ENCODE measurements at regions not wholly inside any gene's neighbourhood (a gene's known extent, or its start where the extent isn't known, plus 50 kb on each side); places are given as distances from the start of the nearest gene placed in this dataset.
"Not testable (repeated sequence)": the region's sequence is repeated elsewhere in the genome, so short reads cannot be mapped to it uniquely, and the experiment has no call there.

DNA sequence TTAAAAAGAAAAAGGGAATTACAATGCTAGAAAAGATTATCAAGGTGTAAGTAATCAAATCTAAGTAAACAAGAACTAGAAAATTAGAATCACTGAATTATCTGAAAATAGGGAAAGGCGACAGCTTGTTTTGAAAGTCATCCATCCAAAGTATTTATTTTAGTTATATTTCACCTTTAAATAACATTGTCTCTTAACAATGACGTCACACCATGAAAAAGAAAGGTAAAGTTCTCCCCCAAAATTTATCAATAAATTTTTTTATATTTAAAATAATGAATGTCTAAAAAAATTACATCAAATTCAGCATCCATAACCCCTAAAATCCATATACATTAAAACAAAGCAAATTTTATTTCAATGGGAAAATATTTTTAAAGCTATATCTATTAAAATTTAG lies 223.2 kb downstream of the RERGL start:
- no peak overlapping the region for H3K4me2 ChIP-seq (ENCODE audit: low read depth, low read length, poor library complexity, severe bottlenecking)
- H2AFZ ChIP-seq (ENCODE audit: low read length), result no peak overlapping the region
- no peak for DNase-seq
- no peaks in the 10 kb centered on the region for H3K27me3 ChIP-seq (ENCODE audit: low read length)
- H3K79me2 ChIP-seq (ENCODE audit: low read length), result no peaks in the 10 kb centered on the region
- no peak overlapping the region for H3K4me3 ChIP-seq (ENCODE audit: low read length)
- H3K27ac ChIP-seq (ENCODE audit: low read length), result no peak overlapping the region
- H4K20me1 ChIP-seq (ENCODE audit: insufficient read depth, low read depth, low read length), result no peaks in the 10 kb centered on the region
- no peaks in the 10 kb centered on the region for H3K4me1 ChIP-seq (ENCODE audit: low read length)
- H3K9ac ChIP-seq (ENCODE audit: low read length), result no peak overlapping the region
- H3K36me3 ChIP-seq (ENCODE audit: insufficient read depth, low read length), result no peaks in the 10 kb centered on the region
- H3K9me2 ChIP-seq (replicated peaks; ENCODE audit: insufficient read depth, low read length), result no peaks in the 10 kb centered on the region
- peaks cover 15% of the 10 kb centered on the region for H3K9me3 ChIP-seq (ENCODE audit: low read length)

DNA sequence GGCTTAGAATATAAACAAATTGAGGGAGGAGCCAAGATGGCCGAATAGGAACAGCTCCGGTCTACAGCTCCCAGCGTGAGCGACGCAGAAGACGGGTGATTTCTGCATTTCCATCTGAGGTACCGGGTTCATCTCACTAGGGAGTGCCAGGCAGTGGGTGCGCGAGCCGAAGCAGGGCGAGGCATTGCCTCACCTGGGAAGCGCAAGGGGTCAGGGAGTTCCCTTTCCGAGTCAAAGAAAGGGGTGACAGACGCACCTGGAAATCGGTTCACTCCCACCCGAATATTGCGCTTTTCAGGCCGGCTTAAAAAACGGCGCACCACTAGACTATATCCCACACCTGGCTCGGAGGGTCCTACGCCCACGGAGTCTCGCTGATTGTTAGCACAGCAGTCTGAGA lies 234.4 kb downstream of the RERGL start:
- not testable (repeated sequence) for H3K4me2 ChIP-seq (ENCODE audit: low read depth, low read length, poor library complexity, severe bottlenecking); H3K9ac ChIP-seq (ENCODE audit: low read length); H3K79me2 ChIP-seq (ENCODE audit: low read length); H2AFZ ChIP-seq (ENCODE audit: low read length); H4K20me1 ChIP-seq (ENCODE audit: insufficient read depth, low read depth, low read length); H3K27me3 ChIP-seq (ENCODE audit: low read length); H3K27ac ChIP-seq (ENCODE audit: low read length); H3K4me1 ChIP-seq (ENCODE audit: low read length); H3K36me3 ChIP-seq (ENCODE audit: insufficient read depth, low read length); DNase-seq; H3K4me3 ChIP-seq (ENCODE audit: low read length); H3K9me2 ChIP-seq (replicated peaks; ENCODE audit: insufficient read depth, low read length)
- peaks cover 19% of the 10 kb centered on the region for H3K9me3 ChIP-seq (ENCODE audit: low read length)

DNA sequence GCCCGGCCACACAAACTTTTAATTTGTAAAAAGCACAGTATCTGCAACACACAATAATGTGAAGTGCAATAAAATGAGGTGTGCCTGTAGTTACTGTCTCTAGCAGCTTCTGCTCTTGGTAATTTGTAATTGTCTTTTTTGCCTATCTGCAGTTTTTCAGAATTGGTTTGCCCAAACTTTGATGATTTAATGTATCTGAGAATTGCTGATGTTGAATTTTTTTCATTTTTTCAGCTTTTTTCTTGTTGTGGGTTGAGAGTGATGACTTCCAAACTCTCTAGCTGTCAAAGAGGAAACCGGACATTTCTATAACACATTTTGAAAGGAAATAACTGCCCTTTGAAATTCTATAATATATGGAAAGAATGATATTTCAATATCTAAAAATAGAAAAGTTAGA lies 236.9 kb downstream of the RERGL start:
- no peaks in the 10 kb centered on the region for H4K20me1 ChIP-seq (ENCODE audit: insufficient read depth, low read depth, low read length)

DNA sequence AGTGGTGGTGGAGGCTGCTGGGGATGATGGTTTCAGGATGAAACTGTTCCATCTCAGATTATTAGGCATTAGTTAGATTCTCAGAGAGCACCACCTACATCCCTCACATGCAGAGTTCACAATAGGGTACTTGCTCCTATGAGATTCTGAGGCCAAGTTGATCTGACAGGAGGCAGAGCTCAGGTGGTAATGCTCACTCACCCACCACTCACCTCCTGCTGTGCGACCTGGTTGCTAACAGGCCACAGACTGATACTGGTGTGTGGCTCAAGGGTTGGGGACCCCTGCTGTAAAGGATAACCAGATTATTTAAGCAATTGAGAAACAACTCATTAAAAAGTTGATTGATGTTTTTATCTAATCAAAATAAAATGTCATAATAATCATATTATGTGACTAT lies 248.5 kb downstream of the RERGL start:
- H3K4me3 ChIP-seq (ENCODE audit: low read length), result no peak overlapping the region
- DNase-seq, result no peak
- H3K79me2 ChIP-seq (ENCODE audit: low read length), result no peaks in the 10 kb centered on the region
- H3K9ac ChIP-seq (ENCODE audit: low read length), result no peak overlapping the region
- H3K27me3 ChIP-seq (ENCODE audit: low read length), result no peaks in the 10 kb centered on the region
- no peaks in the 10 kb centered on the region for H3K36me3 ChIP-seq (ENCODE audit: insufficient read depth, low read length)
- no peak overlapping the region for H3K27ac ChIP-seq (ENCODE audit: low read length)
- peaks cover 42% of the 10 kb centered on the region for H3K9me3 ChIP-seq (ENCODE audit: low read length)
- no peaks in the 10 kb centered on the region for H4K20me1 ChIP-seq (ENCODE audit: insufficient read depth, low read depth, low read length)
- H2AFZ ChIP-seq (ENCODE audit: low read length), result no peak overlapping the region
- no peaks in the 10 kb centered on the region for H3K9me2 ChIP-seq (replicated peaks; ENCODE audit: insufficient read depth, low read length)
- H3K4me1 ChIP-seq (ENCODE audit: low read length), result no peaks in the 10 kb centered on the region
- no peak overlapping the region for H3K4me2 ChIP-seq (ENCODE audit: low read depth, low read length, poor library complexity, severe bottlenecking)

More for the DNA sequence above, 236.9 kb downstream of the RERGL start:
- no peak overlapping the region for H3K9ac ChIP-seq (ENCODE audit: low read length)
- no peak overlapping the region for H3K4me3 ChIP-seq (ENCODE audit: low read length)
- no peaks in the 10 kb centered on the region for H3K79me2 ChIP-seq (ENCODE audit: low read length)
- no peaks in the 10 kb centered on the region for H3K27me3 ChIP-seq (ENCODE audit: low read length)
- H3K4me1 ChIP-seq (ENCODE audit: low read length), result no peaks in the 10 kb centered on the region
- no peak overlapping the region for H3K27ac ChIP-seq (ENCODE audit: low read length)
- H3K9me3 ChIP-seq (ENCODE audit: low read length), result peaks cover 27% of the 10 kb centered on the region
- no peak overlapping the region for H3K4me2 ChIP-seq (ENCODE audit: low read depth, low read length, poor library complexity, severe bottlenecking)
- no peak overlapping the region for H2AFZ ChIP-seq (ENCODE audit: low read length)
- no peaks in the 10 kb centered on the region for H3K36me3 ChIP-seq (ENCODE audit: insufficient read depth, low read length)
- H3K9me2 ChIP-seq (replicated peaks; ENCODE audit: insufficient read depth, low read length), result no peaks in the 10 kb centered on the region
- DNase-seq, result no peak

DNA sequence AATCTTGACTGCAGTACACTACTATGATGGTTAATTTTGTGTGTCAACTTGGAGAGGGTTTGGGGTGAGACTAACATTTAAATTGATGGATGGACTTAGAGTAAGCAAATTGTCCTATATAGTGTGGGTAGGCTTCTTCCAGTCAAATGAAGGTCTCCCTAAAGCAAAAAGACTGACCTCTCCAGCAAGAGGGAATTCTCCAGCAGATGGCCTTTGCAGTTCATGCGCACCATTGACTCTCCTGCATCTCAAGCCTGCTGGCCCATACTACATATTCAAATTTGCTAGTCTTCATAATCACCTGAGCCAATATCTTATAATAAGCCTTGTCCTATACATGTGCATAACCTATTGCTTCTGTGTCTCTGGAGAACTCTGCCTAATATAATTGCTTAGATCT lies 260.2 kb downstream of the RERGL start:
- H3K27ac ChIP-seq (ENCODE audit: low read length), result no peak overlapping the region
- DNase-seq, result no peak
- peaks cover 8% of the 10 kb centered on the region for H3K9me3 ChIP-seq (ENCODE audit: low read length)
- no peak overlapping the region for H3K4me3 ChIP-seq (ENCODE audit: low read length)
- no peaks in the 10 kb centered on the region for H4K20me1 ChIP-seq (ENCODE audit: insufficient read depth, low read depth, low read length)
- no peaks in the 10 kb centered on the region for H3K36me3 ChIP-seq (ENCODE audit: insufficient read depth, low read length)
- no peak overlapping the region for H3K4me2 ChIP-seq (ENCODE audit: low read depth, low read length, poor library complexity, severe bottlenecking)
- no peak overlapping the region for H3K9ac ChIP-seq (ENCODE audit: low read length)
- H2AFZ ChIP-seq (ENCODE audit: low read length), result no peak overlapping the region
- H3K79me2 ChIP-seq (ENCODE audit: low read length), result no peaks in the 10 kb centered on the region
- H3K9me2 ChIP-seq (replicated peaks; ENCODE audit: insufficient read depth, low read length), result no peaks in the 10 kb centered on the region
- H3K27me3 ChIP-seq (ENCODE audit: low read length), result no peaks in the 10 kb centered on the region
- H3K4me1 ChIP-seq (ENCODE audit: low read length), result no peaks in the 10 kb centered on the region

DNA sequence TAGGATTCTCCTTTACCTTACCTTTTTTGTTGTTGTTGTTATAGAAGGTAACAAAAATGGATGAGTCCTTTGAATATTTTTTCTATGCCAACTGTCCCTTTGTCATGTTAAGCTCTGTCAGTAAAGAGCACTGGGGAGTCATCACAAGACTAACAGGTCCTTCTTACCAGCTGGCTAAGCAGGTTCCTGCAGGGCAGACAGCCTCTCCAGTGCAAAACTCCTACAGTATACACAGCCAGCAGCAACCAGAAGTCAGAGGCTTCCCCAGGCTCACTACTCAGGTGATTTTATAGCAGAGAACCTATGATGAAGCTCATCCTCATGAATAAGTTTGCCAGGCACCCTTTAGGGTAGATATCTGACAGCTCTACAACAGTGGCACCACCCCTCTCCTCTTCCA lies 271.1 kb downstream of the RERGL start:
- H3K9ac ChIP-seq (ENCODE audit: low read length), result no peak overlapping the region

DNA sequence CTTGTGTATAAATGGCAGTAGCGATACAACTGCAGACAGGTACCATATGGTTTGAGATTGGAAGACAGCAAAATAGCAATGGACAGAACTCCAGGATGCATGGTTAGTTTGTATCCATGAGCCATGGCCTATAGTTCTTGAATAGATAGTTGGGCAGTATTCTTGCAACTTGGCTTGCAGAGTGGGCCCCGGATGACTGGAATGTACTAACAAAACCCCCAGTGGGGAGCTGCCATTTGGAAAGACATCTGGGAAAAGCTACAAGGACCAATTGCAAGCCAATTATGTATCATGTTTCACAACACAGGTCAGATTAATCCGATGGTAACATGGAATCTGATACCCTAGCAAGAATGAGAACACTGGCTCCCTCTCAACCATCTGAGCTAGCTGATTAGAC lies 279.6 kb downstream of the RERGL start:
- Histone ChIP-seq H3K27ac (ENCODE audit: low read length) (no peak overlapping the region), H3K9me2 (replicated peaks; ENCODE audit: insufficient read depth, low read length) (no peaks in the 10 kb centered on the region), H3K79me2 (ENCODE audit: low read length) (no peaks in the 10 kb centered on the region), H3K36me3 (ENCODE audit: insufficient read depth, low read length) (no peaks in the 10 kb centered on the region), H3K27me3 (ENCODE audit: low read length) (no peaks in the 10 kb centered on the region), H4K20me1 (ENCODE audit: insufficient read depth, low read depth, low read length) (no peaks in the 10 kb centered on the region), H2AFZ (ENCODE audit: low read length) (no peak overlapping the region), H3K4me3 (ENCODE audit: low read length) (no peak overlapping the region), H3K4me2 (ENCODE audit: low read depth, low read length, poor library complexity, severe bottlenecking) (no peak overlapping the region), H3K9ac (ENCODE audit: low read length) (no peak overlapping the region), H3K4me1 (ENCODE audit: low read length) (no peaks in the 10 kb centered on the region), H3K9me3 (ENCODE audit: low read length) (peaks cover 12% of the 10 kb centered on the region; the same call in 1 of the 2 replicates)
- DNase-seq, result no peak

More for the DNA sequence above, 271.1 kb downstream of the RERGL start:
- H3K9me3 ChIP-seq (ENCODE audit: low read length), result peaks cover 7% of the 10 kb centered on the region
- no peaks in the 10 kb centered on the region for H3K9me2 ChIP-seq (replicated peaks; ENCODE audit: insufficient read depth, low read length)
- no peak for DNase-seq
- no peak overlapping the region for H3K4me3 ChIP-seq (ENCODE audit: low read length)
- H3K4me2 ChIP-seq (ENCODE audit: low read depth, low read length, poor library complexity, severe bottlenecking), result no peak overlapping the region
- H4K20me1 ChIP-seq (ENCODE audit: insufficient read depth, low read depth, low read length), result no peaks in the 10 kb centered on the region
- H3K27ac ChIP-seq (ENCODE audit: low read length), result no peak overlapping the region
- H3K27me3 ChIP-seq (ENCODE audit: low read length), result no peaks in the 10 kb centered on the region
- no peak overlapping the region for H2AFZ ChIP-seq (ENCODE audit: low read length)
- no peaks in the 10 kb centered on the region for H3K79me2 ChIP-seq (ENCODE audit: low read length)
- H3K4me1 ChIP-seq (ENCODE audit: low read length), result no peaks in the 10 kb centered on the region
- no peaks in the 10 kb centered on the region for H3K36me3 ChIP-seq (ENCODE audit: insufficient read depth, low read length)

DNA sequence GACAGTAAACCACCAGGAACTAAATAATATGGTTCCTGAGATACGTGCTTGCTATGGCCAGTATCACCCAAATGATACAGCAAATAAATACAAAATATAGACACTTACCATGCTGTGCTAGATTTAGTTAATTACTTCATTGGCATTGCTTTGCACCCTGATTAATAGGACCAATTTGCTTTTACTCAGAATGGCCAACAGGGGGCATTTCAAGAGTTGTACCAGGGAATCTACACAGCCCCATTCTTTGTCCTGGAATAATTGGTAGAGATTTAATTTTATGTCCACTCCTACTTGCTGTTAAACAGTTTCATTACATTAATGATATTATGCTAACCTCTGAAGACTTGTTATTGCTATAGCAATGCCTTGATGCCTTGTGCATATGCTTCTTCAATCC lies 280.8 kb downstream of the RERGL start:
- H3K79me2 ChIP-seq (ENCODE audit: low read length), result no peaks in the 10 kb centered on the region
- H2AFZ ChIP-seq (ENCODE audit: low read length), result no peak overlapping the region
- no peaks in the 10 kb centered on the region for H4K20me1 ChIP-seq (ENCODE audit: insufficient read depth, low read depth, low read length)
- no peak overlapping the region for H3K9ac ChIP-seq (ENCODE audit: low read length)
- no peak overlapping the region for H3K4me2 ChIP-seq (ENCODE audit: low read depth, low read length, poor library complexity, severe bottlenecking)
- no peaks in the 10 kb centered on the region for H3K36me3 ChIP-seq (ENCODE audit: insufficient read depth, low read length)
- no peaks in the 10 kb centered on the region for H3K27me3 ChIP-seq (ENCODE audit: low read length)
- no peak overlapping the region for H3K27ac ChIP-seq (ENCODE audit: low read length)
- peaks cover 12% of the 10 kb centered on the region; the same call in 1 of the 2 replicates for H3K9me3 ChIP-seq (ENCODE audit: low read length)
- DNase-seq, result no peak
- H3K9me2 ChIP-seq (replicated peaks; ENCODE audit: insufficient read depth, low read length), result no peaks in the 10 kb centered on the region
- H3K4me3 ChIP-seq (ENCODE audit: low read length), result no peak overlapping the region
- no peaks in the 10 kb centered on the region for H3K4me1 ChIP-seq (ENCODE audit: low read length)

Data from Karpas-422 (cell line).